DND-41 (cell line): ENCODE measurements at regions not wholly inside any gene's neighbourhood (a gene's known extent, or its start where the extent isn't known, plus 50 kb on each side); places are given as distances from the start of the nearest gene placed in this dataset.
"Not testable (repeated sequence)": the region's sequence is repeated elsewhere in the genome, so short reads cannot be mapped to it uniquely, and the experiment has no call there.

Experiments used
- ATAC-seq: fragments of 200-7000 bp; cut with Tn5 transposase; 3 replicates; pipeline ENCODE4 v1.9.1; 2021; ENCODE audit warnings: low read depth; ENCODE audit not compliant: insufficient read depth
- DNase-seq: peaks from one replicate; pipeline ENCODE4 v3.0.0-alpha.2; 2020
- H2AFZ ChIP-seq: 2 replicates; pipeline ENCODE4 v1.6.0; 2012; ENCODE audit warnings: low read depth, low read length
- H3K27ac ChIP-seq: 2 replicates; pipeline ENCODE4 v1.5.1; 2012; ENCODE audit warnings: low read length, inconsistent platforms
- H3K27me3 ChIP-seq: fragments of 200-600 bp; sonication (generic); 2 replicates; pipeline ENCODE4 v1.6.0; 2012; ENCODE audit warnings: low read length, mild to moderate bottlenecking, inconsistent platforms; ENCODE audit not compliant: insufficient read depth, poor library complexity
- H3K36me3 ChIP-seq: 2 replicates; pipeline ENCODE4 v1.5.1; 2012; ENCODE audit warnings: low read length, inconsistent platforms; ENCODE audit not compliant: insufficient read depth
- H3K4me1 ChIP-seq: 2 replicates; pipeline ENCODE4 v1.5.1; 2012; ENCODE audit warnings: mild to moderate bottlenecking, low read length; ENCODE audit not compliant: insufficient read depth
- H3K4me2 ChIP-seq: 2 replicates; pipeline ENCODE4 v1.6.0; 2012; ENCODE audit warnings: mild to moderate bottlenecking, moderate library complexity, low read length, inconsistent platforms; ENCODE audit not compliant: insufficient read depth
- H3K4me3 ChIP-seq, 2 experiments: fragments of 200-600 bp in 1 of 2; shearing (Covaris generic) in 1 of 2; 2 replicates each; pipeline ENCODE4 v1.5.1; 2012 to 2016; ENCODE audit warnings: inconsistent platforms in 2 of 2, low read length in 2 of 2, mild to moderate bottlenecking in 2 of 2, low read depth in 1 of 2, moderate library complexity in 1 of 2
- H3K79me2 ChIP-seq: 2 replicates; pipeline ENCODE4 v1.6.0; 2012; ENCODE audit warnings: low read length, inconsistent platforms; ENCODE audit not compliant: insufficient read depth
- H3K9ac ChIP-seq: 2 replicates; pipeline ENCODE4 v1.6.0; 2012; ENCODE audit warnings: low read depth, mild to moderate bottlenecking, inconsistent platforms, low read length, moderate library complexity
- H3K9me3 ChIP-seq: 2 replicates; pipeline ENCODE4 v1.5.1; 2012; ENCODE audit warnings: low read length, moderate library complexity, mild to moderate bottlenecking, inconsistent platforms; ENCODE audit not compliant: insufficient read depth, severe bottlenecking
- H4K20me1 ChIP-seq: 2 replicates; pipeline ENCODE4 v1.6.0; 2012; ENCODE audit warnings: low read length; ENCODE audit not compliant: insufficient read depth
- EZH2 ChIP-seq: IDR thresholded peaks from 3 replicates; pipeline ENCODE4 v1.6.1; 2012; ENCODE audit warnings: borderline replicate concordance, low read depth, mild to moderate bottlenecking, moderate library complexity, low read length, inconsistent platforms; ENCODE audit not compliant: severe bottlenecking
- TF ChIP-seq, protein P1 (sequence below): IDR thresholded peaks from 2 replicates; pipeline ENCODE4 v1.5.1; 2012; ENCODE audit warnings: borderline replicate concordance, low read length, moderate library complexity, mild to moderate bottlenecking; ENCODE audit not compliant: poor library complexity, severe bottlenecking; ENCODE audit errors: extremely low read depth

- Histone ChIP-seq H3K9ac (no peak overlapping the region), H3K79me2 (no peaks in the 10 kb centered on the region), H3K36me3 (no peaks in the 10 kb centered on the region), H3K27ac (no peak overlapping the region), H3K27me3 (no peaks in the 10 kb centered on the region), H4K20me1 (no peaks in the 10 kb centered on the region), H2AFZ (no peak overlapping the region), H3K9me3 (no peaks in the 10 kb centered on the region), H3K4me2 (no peak overlapping the region), H3K4me1 (peaks cover 15% of the 10 kb centered on the region), H3K4me3 (no peak overlapping the region)
- DNase-seq (no peak), ATAC-seq (no peak)
- TF ChIP-seq, protein P1, sequence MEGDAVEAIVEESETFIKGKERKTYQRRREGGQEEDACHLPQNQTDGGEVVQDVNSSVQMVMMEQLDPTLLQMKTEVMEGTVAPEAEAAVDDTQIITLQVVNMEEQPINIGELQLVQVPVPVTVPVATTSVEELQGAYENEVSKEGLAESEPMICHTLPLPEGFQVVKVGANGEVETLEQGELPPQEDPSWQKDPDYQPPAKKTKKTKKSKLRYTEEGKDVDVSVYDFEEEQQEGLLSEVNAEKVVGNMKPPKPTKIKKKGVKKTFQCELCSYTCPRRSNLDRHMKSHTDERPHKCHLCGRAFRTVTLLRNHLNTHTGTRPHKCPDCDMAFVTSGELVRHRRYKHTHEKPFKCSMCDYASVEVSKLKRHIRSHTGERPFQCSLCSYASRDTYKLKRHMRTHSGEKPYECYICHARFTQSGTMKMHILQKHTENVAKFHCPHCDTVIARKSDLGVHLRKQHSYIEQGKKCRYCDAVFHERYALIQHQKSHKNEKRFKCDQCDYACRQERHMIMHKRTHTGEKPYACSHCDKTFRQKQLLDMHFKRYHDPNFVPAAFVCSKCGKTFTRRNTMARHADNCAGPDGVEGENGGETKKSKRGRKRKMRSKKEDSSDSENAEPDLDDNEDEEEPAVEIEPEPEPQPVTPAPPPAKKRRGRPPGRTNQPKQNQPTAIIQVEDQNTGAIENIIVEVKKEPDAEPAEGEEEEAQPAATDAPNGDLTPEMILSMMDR: no peak
These were observed 257.1 kb downstream of the EFCAB11 start for GRCh38 chr14:89697281-89698060.

- Histone ChIP-seq H3K4me2 (no peak overlapping the region), H3K27me3 (no peaks in the 10 kb centered on the region), H2AFZ (no peak overlapping the region; the same call in 1 of the 2 replicates), H3K27ac (no peak overlapping the region), H3K9me3 (no peaks in the 10 kb centered on the region), H3K79me2 (no peaks in the 10 kb centered on the region), H3K4me3 (no peak overlapping the region), H4K20me1 (no peaks in the 10 kb centered on the region), H3K4me1 (peaks cover under 1% of the 10 kb centered on the region), H3K36me3 (no peaks in the 10 kb centered on the region), H3K9ac (no peak overlapping the region)
- DNase-seq (no peak), ATAC-seq (no peak)
- TF ChIP-seq, protein P1: no peak
- TF ChIP-seq EZH2: no peak
These were observed 258.7 kb downstream of the EFCAB11 start for GRCh38 chr14:89695846-89696245.

GRCh38 chr14:89690139-89690538 is 264.4 kb downstream of the EFCAB11 start:
- Histone ChIP-seq H3K9ac (no peak overlapping the region), H2AFZ (no peak overlapping the region), H3K27ac (no peak overlapping the region), H3K4me3 (no peak overlapping the region), H3K36me3 (no peaks in the 10 kb centered on the region), H4K20me1 (no peaks in the 10 kb centered on the region), H3K27me3 (no peaks in the 10 kb centered on the region), H3K9me3 (peaks cover 2% of the 10 kb centered on the region), H3K79me2 (no peaks in the 10 kb centered on the region), H3K4me1 (no peaks in the 10 kb centered on the region), H3K4me2 (no peak overlapping the region)
- DNase-seq (no peak), ATAC-seq (no peak)
- TF ChIP-seq, protein P1: no peak
- TF ChIP-seq EZH2: no peak

- not testable (repeated sequence) for H4K20me1 ChIP-seq, H3K27me3 ChIP-seq, H3K27ac ChIP-seq, H3K79me2 ChIP-seq, H3K4me3 ChIP-seq, H3K4me1 ChIP-seq, DNase-seq, H3K9ac ChIP-seq, H3K9me3 ChIP-seq, ATAC-seq, H2AFZ ChIP-seq, H3K4me2 ChIP-seq, H3K36me3 ChIP-seq
These were observed 264.8 kb downstream of the EFCAB11 start for GRCh38 chr14:89689711-89690110.
